NCI-H748 (cell line): ENCODE measurements at regions not wholly inside any gene's neighbourhood (a gene's known extent, or its start where the extent isn't known, plus 50 kb on each side); places are given as distances from the start of the nearest gene placed in this dataset.

Source experiments
- DNase-seq: peaks from one replicate; lab custom pipeline; 2025; ENCODE audit not compliant: unreplicated experiment; lab: John Stamatoyannopoulos, UW

DNA sequence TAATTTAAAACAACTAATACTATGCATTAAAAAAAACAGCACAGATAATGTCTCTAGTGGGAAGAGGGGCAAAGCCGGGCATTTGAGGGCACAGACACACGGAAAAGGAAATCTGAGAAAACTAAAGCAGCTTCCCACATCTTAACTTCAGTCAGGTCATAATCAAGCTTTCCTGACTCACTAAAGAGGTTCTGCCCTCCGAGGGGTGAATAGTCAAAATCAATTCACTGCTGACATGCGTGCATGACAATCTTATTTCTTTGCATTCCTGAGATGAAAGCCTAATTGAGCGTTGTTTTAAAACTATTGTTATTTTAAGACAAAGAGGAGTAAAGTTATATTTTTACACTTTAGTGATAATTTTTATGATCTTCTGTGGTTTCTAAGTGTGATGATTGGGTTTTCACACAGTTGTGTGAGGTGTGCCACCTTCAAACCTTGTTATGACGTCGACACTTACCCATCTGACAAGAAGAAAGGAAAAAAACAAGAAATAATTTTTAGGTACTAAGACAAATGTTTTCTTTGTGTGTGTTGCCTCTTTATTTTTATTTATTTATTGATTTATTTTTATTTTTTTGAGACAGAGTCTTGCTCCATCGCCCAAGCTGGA is 90.9 kb downstream of the GATA6 start:
- DNase-seq: no peak

DNA sequence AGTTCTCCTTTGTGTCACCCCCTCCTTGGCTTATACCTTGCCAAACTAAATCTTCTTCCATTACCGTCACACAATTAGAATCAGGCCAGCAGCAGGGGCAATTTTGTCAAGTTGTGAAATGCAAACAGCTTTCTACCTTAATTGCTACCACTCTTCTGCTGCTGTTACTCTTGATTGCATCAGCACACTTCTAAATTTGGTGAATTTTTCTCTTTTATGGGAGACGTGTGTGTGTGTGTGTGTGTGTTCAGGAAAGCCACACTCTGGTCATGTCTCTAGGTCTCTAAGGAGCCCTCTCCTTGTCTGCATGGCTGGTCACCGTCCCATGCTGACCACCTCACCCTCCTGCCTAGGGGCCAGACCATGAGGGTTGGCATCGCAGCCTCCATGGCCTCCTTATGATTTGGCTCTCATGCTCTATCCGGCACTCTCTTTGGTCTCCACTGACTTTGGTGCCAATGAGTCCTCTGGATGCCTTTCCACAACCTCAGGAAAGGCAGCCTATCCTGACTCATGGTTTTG is 87.7 kb downstream of the GATA6 start:
- DNase-seq: no peak

DNA sequence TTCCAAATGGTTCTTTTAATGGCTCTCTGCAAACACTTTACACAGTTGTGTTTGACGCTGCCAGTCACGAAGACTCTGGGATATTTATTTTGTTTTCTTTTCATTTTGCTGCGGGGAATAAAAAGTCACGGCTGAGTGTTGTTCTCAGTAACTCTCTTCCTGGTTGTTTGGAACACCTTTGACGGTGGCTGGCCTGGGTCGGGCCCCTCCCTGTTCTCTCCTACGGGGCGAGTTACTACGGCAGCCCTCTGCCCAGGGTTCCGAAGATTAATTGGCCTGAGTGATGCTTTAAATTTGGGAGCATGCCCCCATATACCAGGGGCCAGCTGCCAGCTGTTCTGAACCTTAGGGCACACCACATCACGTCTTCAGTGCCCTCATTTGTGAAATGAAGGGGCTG is 84.7 kb downstream of the GATA6 start:
- no peak for DNase-seq

DNA sequence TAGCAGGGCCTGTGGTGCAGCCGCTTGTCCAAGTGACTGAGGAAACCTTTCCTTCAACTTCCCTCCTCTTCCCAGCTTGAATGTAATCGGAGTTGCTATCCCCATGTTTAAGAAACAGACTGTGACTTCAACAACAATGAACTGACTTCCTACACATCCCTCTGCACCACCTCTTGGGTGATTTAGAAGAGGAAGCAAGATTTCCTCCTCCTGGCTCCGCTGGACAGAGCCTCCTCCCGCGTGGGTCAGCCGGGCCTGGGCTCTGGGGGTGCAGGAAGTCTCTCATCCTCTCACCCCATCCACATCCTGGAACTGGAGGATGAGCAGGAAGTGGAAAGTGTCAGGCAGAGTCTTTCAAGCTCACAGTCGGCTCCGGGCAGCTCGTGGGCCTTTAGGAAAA is 84.3 kb downstream of the GATA6 start:
- no peak for DNase-seq

DNA sequence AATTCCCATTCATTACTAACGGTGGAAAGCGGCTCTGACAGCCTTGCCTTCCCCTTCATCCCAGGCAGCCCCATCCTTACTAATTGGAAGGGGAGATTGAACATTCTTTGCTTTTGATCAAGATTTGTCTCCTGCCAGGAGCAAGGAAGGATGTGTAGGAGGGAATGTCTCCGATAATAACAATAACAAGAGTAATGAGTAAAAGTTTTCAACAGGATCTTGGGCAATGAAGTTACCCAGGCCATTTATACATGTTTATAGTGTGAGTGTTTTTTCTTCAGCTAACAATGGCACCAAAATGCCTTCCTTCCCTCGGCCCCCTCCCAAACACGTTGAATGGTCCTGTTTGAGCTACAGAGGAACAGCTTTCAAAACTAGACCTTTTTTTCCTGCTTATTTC is 83.8 kb downstream of the GATA6 start:
- DNase-seq: no peak
